Keratinocyte (primary cell): ENCODE measurements at regions not wholly inside any gene's neighbourhood (a gene's known extent, or its start where the extent isn't known, plus 50 kb on each side); places are given as distances from the start of the nearest gene placed in this dataset.

Source experiments
- DNase-seq: peaks from one replicate; pipeline ENCODE4 v3.0.0-alpha.2; 2011; ENCODE audit warnings: low read depth, missing footprints, low spot score
- FAIRE-seq: peaks from 2 replicates; lab custom pipeline; 2011; peaks lifted over from hg19 to GRCh38; lab: Jason Lieb, UNC
- H2AFZ ChIP-seq: 2 replicates; pipeline ENCODE4 v1.6.0; 2012; ENCODE audit warnings: low read length, control low read depth, inconsistent platforms; ENCODE audit not compliant: control insufficient read depth
- H3K27ac ChIP-seq: 2 replicates; pipeline ENCODE4 v1.5.1; 2011; ENCODE audit warnings: low read length; ENCODE audit not compliant: control insufficient read depth, insufficient read depth
- H3K27me3 ChIP-seq: 3 replicates; pipeline ENCODE4 v1.6.0; 2011; ENCODE audit warnings: low read length; ENCODE audit not compliant: control insufficient read depth, insufficient read depth; ENCODE audit errors: extremely low read depth
- H3K36me3 ChIP-seq, 2 experiments: 2 replicates in 1 of 2; 3 replicates in 1 of 2; pipeline ENCODE4 v1.5.1; 2011; ENCODE audit warnings: low read length in 2 of 2, mild to moderate bottlenecking in 1 of 2; ENCODE audit not compliant: control insufficient read depth in 2 of 2, insufficient read depth in 2 of 2; ENCODE audit errors: extremely low read depth in 1 of 2
- H3K4me1 ChIP-seq: 3 replicates; pipeline ENCODE4 v1.5.1; 2011; ENCODE audit warnings: low read length; ENCODE audit not compliant: control insufficient read depth, insufficient read depth; ENCODE audit errors: extremely low read depth
- H3K4me2 ChIP-seq: 3 replicates; pipeline ENCODE4 v1.6.0; 2011; ENCODE audit warnings: low read depth, low read length; ENCODE audit not compliant: control insufficient read depth, insufficient read depth; ENCODE audit errors: extremely low read depth
- H3K4me3 ChIP-seq, 3 experiments: fragments of 200-600 bp in 1 of 3; sonication (generic) in 1 of 3; 2 replicates in 2 of 3; 3 replicates in 1 of 3; pipeline ENCODE4 v1.5.1; 2011 to 2016; ENCODE audit warnings: low read length in 3 of 3, mild to moderate bottlenecking in 3 of 3, control low read depth in 2 of 3, inconsistent platforms in 1 of 3, low read depth in 1 of 3, mixed read lengths in 1 of 3, mixed run types in 1 of 3, moderate library complexity in 1 of 3; ENCODE audit not compliant: control insufficient read depth in 2 of 3, insufficient read depth in 2 of 3; ENCODE audit errors: extremely low read depth in 1 of 3
- H3K79me2 ChIP-seq: 2 replicates; pipeline ENCODE4 v1.6.0; 2012; ENCODE audit warnings: low read length; ENCODE audit not compliant: control insufficient read depth, insufficient read depth
- H3K9ac ChIP-seq: 3 replicates; pipeline ENCODE4 v1.6.0; 2011; ENCODE audit warnings: low read length; ENCODE audit not compliant: control insufficient read depth, insufficient read depth; ENCODE audit errors: extremely low read depth
- H3K9me1 ChIP-seq: 3 replicates; pipeline ENCODE4 v1.6.0; 2011; ENCODE audit warnings: low read length; ENCODE audit not compliant: control insufficient read depth, insufficient read depth; ENCODE audit errors: extremely low read depth
- H3K9me3 ChIP-seq: 2 replicates; pipeline ENCODE4 v1.5.1; 2012; ENCODE audit warnings: low read depth, low read length; ENCODE audit not compliant: control insufficient read depth
- H4K20me1 ChIP-seq: 3 replicates; pipeline ENCODE4 v1.6.0; 2011; ENCODE audit warnings: low read length; ENCODE audit not compliant: control insufficient read depth, insufficient read depth; ENCODE audit errors: extremely low read depth
- CTCF ChIP-seq, 3 experiments: IDR thresholded peaks in 1 of 3; conservative IDR thresholded peaks in 1 of 3; optimal IDR thresholded peaks in 1 of 3; 2 replicates in 2 of 3; 3 replicates in 1 of 3; pipeline versions ENCODE3 to v1.5.1; 2011; ENCODE audit warnings: low read length in 3 of 3, mild to moderate bottlenecking in 3 of 3, moderate library complexity in 2 of 3, control low read depth in 1 of 3, inconsistent platforms in 1 of 3; ENCODE audit not compliant: insufficient read depth in 2 of 3; ENCODE audit errors: extremely low read depth in 1 of 3
- EZH2 ChIP-seq: IDR thresholded peaks from one replicate; pipeline ENCODE4 v1.6.1; 2012; ENCODE audit warnings: inconsistent platforms, mild to moderate bottlenecking, low read length, moderate library complexity
- dilution Hi-C: fragments of 300-500 bp; cut with MboI; formaldehyde crosslinking; loops from one replicate; pipeline ENCODE4 v1.7.0; 2020; ENCODE audit warnings: low sequenced_read_pairs; ENCODE audit not compliant: extremely low pct_ligation_motif_present

- no peak overlapping the region for H3K9ac ChIP-seq
- H3K36me3 ChIP-seq = no peaks in the 10 kb centered on the region
- no peak overlapping the region for H2AFZ ChIP-seq
- dilution Hi-C loops = no loop called here
- no peaks in the 10 kb centered on the region for H4K20me1 ChIP-seq
- DNase-seq = no peak
- H3K9me1 ChIP-seq = no peaks in the 10 kb centered on the region
- no peaks in the 10 kb centered on the region for H3K27me3 ChIP-seq
- TF ChIP-seq CTCF (optimal IDR thresholded peaks at IDR 0.05 in 1 of 3, IDR thresholded peaks at IDR 0.05 in 1 of 3, conservative IDR thresholded peaks at IDR 0.05 in 1 of 3; ENCODE audit: extremely low read depth in 1 of 3, insufficient read depth in 2 of 3, low read length in 3 of 3) (no peak), EZH2 (no peak)
- no peaks in the 10 kb centered on the region for H3K4me1 ChIP-seq
- H3K79me2 ChIP-seq = no peaks in the 10 kb centered on the region
- no peak overlapping the region for H3K27ac ChIP-seq
- H3K9me3 ChIP-seq = no peaks in the 10 kb centered on the region
- no peak overlapping the region for H3K4me2 ChIP-seq
- no peak overlapping the region for H3K4me3 ChIP-seq
- FAIRE-seq = no peak
These were observed 121.9 kb upstream of the ASCC3 start for GRCh38 chr6:101003075-101003474.

GRCh38 chr6:101011186-101011585 lies 130.1 kb upstream of the ASCC3 start:
- peak overlapping the region; percentile 34 for H2AFZ ChIP-seq
- no peaks in the 10 kb centered on the region for H3K4me1 ChIP-seq
- DNase-seq (no peak), FAIRE-seq (no peak)
- no peaks in the 10 kb centered on the region for H3K9me3 ChIP-seq
- no peaks in the 10 kb centered on the region for H4K20me1 ChIP-seq
- no peak overlapping the region for H3K9ac ChIP-seq
- peak overlapping the region; percentile 22 for H3K4me2 ChIP-seq
- no peaks in the 10 kb centered on the region for H3K9me1 ChIP-seq
- H3K27ac ChIP-seq = no peak overlapping the region
- dilution Hi-C loops = no loop called here
- no peaks in the 10 kb centered on the region for H3K79me2 ChIP-seq
- H3K36me3 ChIP-seq = no peaks in the 10 kb centered on the region
- peak overlapping the region in 1 of 3 experiments; percentile 11 for H3K4me3 ChIP-seq
- H3K27me3 ChIP-seq = no peaks in the 10 kb centered on the region
- TF ChIP-seq EZH2 (no peak), CTCF (optimal IDR thresholded peaks at IDR 0.05 in 1 of 3, IDR thresholded peaks at IDR 0.05 in 1 of 3, conservative IDR thresholded peaks at IDR 0.05 in 1 of 3; ENCODE audit: extremely low read depth in 1 of 3, insufficient read depth in 2 of 3, low read length in 3 of 3) (no peak)
